Mesodermal cell (in vitro differentiated cells): ENCODE measurements at regions not wholly inside any gene's neighbourhood (a gene's known extent, or its start where the extent isn't known, plus 50 kb on each side); places are given as distances from the start of the nearest gene placed in this dataset.
A peak's percentile ranks its signal among the peaks of the same experiment; 100 is the strongest.

Experiments used
- H3K27ac ChIP-seq: 2 replicates; pipeline ENCODE4 v1.7.0; 2013; ENCODE audit warnings: mild to moderate bottlenecking, low read depth, low read length, moderate library complexity; ENCODE audit not compliant: severe bottlenecking
- H3K36me3 ChIP-seq: 2 replicates; pipeline ENCODE4 v1.7.1; 2013; ENCODE audit warnings: mild to moderate bottlenecking, low read length, moderate library complexity; ENCODE audit not compliant: control insufficient read depth, insufficient read depth
- H3K4me1 ChIP-seq: one replicate; pipeline ENCODE4 v1.7.1; 2013; ENCODE audit warnings: mild to moderate bottlenecking, low read length; ENCODE audit not compliant: insufficient read depth, control insufficient read depth, poor library complexity, severe bottlenecking
- H3K4me3 ChIP-seq: 2 replicates; pipeline ENCODE4 v1.7.0; 2013; ENCODE audit warnings: low read length, control low read depth, mild to moderate bottlenecking; ENCODE audit not compliant: insufficient read depth, poor library complexity, severe bottlenecking; ENCODE audit errors: extremely low read depth
- H3K9me3 ChIP-seq: 2 replicates; pipeline ENCODE4 v1.7.1; 2013; ENCODE audit warnings: mild to moderate bottlenecking, low read length, moderate library complexity; ENCODE audit not compliant: control insufficient read depth
- WGBS, 2 experiments: methylation state at CpG; one replicate each; pipeline ENCODE4 v1.1.5; 2013; ENCODE audit warnings: missing lambda C conversion rate in 2 of 2; ENCODE audit not compliant: insufficient coverage in 2 of 2; 5-methylcytosine and 5-hydroxymethylcytosine counted together

DNA sequence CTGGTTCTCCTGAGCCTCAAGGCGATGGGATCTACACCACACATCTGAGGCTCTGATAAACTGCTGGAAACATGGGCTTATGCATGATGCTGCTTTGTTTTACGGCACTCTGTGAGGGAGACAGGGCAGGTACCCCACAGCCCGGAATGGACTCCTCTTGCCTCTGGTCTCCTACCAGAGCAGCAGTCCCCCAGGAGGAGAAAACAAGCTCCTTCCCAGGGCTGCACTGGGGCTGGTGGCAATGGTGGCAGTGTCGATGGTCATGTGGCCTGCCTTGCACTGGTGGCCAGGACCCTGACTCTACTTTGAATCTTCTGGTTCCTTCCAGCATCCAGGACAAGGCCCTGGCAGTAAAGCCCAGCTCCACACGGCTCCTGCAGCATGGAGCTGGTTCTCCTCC, 79.4 kb downstream of the TOMM20 start:
- 96 to 98% methylated on average over 5 of the region's 5 CpGs for WGBS, 2 experiments
- Histone ChIP-seq H3K4me1 (peaks cover 38% of the 10 kb centered on the region), H3K9me3 (no peaks in the 10 kb centered on the region), H3K4me3 (no peak overlapping the region), H3K36me3 (no peaks in the 10 kb centered on the region), H3K27ac (peak overlapping the region; percentile 29)

DNA sequence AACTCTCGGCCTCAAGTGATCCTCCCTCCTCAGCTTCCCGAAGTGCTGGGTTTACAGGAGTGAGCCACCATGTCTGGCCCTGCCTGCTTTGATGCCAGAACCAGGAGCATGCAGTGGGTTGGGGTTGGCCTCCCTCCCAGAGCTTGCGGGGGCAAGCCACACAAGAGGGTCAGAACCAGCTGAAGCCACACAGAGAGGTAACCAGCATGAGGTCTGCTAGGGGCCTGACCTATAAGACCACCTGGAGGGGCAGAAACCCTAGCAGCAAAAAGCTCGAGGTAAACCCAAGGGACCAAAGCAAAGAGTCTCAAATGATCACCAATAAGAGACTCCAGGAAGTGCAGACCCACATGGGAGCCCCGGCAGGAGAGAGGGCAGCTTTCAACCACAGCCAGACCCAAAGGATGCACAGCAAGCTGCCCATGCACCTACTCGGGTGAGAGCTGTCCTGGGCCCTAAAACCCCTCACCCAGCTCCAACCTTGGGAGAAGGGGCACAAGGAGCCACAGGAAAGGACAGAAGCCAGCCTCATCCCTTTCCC, 81.2 kb downstream of the TOMM20 start:
- Histone ChIP-seq H3K27ac (peak overlapping the region; percentile 83), H3K9me3 (no peaks in the 10 kb centered on the region), H3K4me1 (peaks cover 38% of the 10 kb centered on the region), H3K4me3 (no peak overlapping the region), H3K36me3 (no peaks in the 10 kb centered on the region)
- WGBS, 2 experiments, result 84 to 93% methylated on average over 3 to 5 of the region's 6 CpGs

DNA sequence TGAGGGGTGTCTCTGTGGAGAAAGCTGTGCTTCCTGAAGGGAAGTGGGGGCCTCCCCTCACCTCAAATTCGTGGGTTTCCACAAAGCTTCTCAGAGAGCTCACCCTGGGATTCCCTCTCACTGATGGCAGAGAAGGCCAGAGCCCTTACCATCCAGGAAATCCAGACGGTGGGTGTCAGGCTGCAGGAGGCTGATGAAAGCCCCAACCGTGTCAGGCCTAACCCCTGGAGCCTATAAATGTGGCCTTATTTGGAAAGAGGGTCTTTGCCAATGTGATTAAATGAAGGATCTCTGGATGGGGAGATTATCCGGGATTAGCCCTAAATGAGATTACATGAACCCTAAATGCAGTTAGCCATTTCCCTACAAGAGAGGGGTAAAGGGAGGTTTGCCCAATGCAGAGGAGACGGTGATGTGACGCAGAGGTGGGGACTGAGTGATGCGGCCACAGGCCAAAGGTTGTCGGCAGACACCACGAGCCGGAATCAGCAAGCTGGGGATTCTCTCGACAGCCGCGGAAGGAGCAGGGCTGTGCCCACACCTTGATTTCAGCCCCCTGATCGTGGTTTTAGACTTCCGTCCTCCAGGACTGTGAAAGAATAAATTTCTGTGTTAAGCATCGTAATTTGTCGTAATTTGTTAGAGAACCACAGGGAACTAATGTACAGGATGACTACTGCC, 82.6 kb downstream of the TOMM20 start:
- no peaks in the 10 kb centered on the region for H3K9me3 ChIP-seq
- H3K36me3 ChIP-seq, result no peaks in the 10 kb centered on the region
- no peak overlapping the region for H3K27ac ChIP-seq
- H3K4me1 ChIP-seq, result peaks cover 33% of the 10 kb centered on the region
- 96 to 97% methylated on average over 16 of the region's 17 CpGs for WGBS, 2 experiments
- H3K4me3 ChIP-seq, result no peak overlapping the region

DNA sequence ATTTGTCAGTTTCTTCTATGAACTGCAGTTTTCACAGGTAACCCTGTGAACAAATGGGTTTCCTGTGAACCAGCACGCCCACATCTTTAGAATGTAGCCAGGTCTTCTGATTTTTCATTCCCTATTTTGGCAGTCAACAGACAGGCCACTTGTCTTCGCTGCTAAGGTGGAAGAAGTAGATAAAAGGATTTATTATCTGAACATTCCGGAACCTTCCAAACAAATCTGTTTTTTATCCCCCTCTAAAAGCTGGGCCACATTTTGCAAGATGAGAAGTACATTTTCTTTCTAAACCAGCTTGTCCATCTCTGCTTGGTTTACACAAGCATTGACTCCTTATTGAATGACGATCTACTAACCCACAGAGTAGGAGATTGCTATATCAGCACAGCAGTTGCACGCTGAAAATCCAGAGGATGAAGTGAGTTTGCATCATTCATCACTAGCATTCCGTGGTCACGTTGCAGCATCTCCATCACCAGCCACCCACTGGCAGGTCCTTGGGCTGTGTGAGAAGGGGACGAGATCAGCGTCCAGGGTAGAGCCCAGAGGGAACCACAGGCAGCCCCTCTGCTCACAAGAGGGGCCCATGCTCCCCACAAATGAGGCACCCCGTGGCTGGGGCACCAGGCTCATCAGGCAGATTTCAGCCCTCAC, 83.5 kb downstream of the TOMM20 start:
- 97 to 100% methylated on average over 5 of the region's 10 CpGs for WGBS, 2 experiments
- Histone ChIP-seq H3K9me3 (no peaks in the 10 kb centered on the region), H3K4me1 (peaks cover 26% of the 10 kb centered on the region), H3K4me3 (no peak overlapping the region), H3K36me3 (no peaks in the 10 kb centered on the region), H3K27ac (no peak overlapping the region)

DNA sequence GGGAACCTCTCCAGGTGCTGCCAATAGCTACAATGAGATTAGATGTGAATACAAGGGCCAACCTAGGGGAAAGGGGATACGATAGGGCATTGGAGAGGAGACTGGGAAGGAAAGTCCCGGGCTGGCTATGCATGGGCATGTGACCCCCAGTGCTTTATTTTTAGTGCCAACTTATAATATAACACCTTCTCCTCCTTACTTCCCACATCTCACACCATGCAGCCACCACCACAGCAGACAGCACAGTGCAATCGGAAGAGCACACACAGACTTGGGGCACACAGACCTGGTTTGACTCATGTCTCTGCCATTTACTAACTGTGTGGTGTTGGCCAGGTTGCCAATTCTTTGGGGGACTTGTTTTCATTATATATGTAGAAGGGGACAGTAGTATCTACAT, 85.4 kb downstream of the TOMM20 start:
- Histone ChIP-seq H3K9me3 (no peaks in the 10 kb centered on the region), H3K4me1 (peaks cover 15% of the 10 kb centered on the region), H3K36me3 (no peaks in the 10 kb centered on the region), H3K27ac (no peak overlapping the region), H3K4me3 (no peak overlapping the region)
- WGBS, 2 experiments, result 94 to 100% methylated on average over 1 to 3 of the region's 3 CpGs

DNA sequence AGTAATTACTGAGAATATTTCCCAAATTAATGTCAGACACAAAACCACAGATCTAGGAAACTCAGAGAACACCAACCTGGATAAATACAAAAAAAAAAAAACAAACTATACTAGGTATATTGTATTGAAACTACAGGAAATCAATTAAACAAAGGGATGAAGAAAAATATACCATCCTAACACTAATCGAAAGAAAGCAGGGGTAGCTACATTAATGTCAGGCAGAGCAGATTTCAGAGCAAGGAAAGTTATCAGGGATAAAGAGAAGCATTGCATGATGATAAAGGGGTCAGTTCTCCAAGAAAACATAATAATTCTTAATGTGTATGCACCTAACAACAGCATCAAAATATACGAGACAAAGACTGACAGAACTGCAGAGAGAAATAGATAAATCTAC, 89.9 kb downstream of the TOMM20 start:
- Histone ChIP-seq H3K9me3 (no peaks in the 10 kb centered on the region), H3K4me3 (no peak overlapping the region), H3K4me1 (no peaks in the 10 kb centered on the region), H3K27ac (no peak overlapping the region), H3K36me3 (no peaks in the 10 kb centered on the region)
- no CpG with 5 or more reads among the region's 2 CpGs for WGBS, 2 experiments

DNA sequence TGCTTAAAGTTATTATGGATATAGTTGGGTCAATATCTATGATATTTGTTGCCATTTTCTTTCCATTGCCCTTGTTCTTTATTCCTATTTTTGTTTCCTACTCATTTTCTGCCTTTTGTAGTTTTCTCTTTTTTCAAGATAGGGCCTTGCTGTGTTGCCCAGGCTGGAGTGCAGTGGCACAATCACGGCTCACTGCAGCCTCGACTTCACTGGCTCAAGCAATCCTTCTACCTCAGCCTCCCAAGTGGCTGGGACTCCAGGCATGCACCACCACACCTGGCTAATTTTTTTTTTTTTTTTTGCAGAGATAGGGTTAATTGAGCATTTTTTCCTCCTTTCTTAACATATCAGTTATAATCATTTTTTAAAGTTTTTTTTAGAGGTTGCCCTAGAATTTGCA, 92.7 kb downstream of the TOMM20 start:
- no peaks in the 10 kb centered on the region for H3K36me3 ChIP-seq
- H3K27ac ChIP-seq, result no peak overlapping the region
- WGBS, 2 experiments, result 92 to 100% methylated on average over 1 to 2 of the region's 2 CpGs
- no peaks in the 10 kb centered on the region for H3K4me1 ChIP-seq
- no peaks in the 10 kb centered on the region for H3K9me3 ChIP-seq
- H3K4me3 ChIP-seq, result no peak overlapping the region

DNA sequence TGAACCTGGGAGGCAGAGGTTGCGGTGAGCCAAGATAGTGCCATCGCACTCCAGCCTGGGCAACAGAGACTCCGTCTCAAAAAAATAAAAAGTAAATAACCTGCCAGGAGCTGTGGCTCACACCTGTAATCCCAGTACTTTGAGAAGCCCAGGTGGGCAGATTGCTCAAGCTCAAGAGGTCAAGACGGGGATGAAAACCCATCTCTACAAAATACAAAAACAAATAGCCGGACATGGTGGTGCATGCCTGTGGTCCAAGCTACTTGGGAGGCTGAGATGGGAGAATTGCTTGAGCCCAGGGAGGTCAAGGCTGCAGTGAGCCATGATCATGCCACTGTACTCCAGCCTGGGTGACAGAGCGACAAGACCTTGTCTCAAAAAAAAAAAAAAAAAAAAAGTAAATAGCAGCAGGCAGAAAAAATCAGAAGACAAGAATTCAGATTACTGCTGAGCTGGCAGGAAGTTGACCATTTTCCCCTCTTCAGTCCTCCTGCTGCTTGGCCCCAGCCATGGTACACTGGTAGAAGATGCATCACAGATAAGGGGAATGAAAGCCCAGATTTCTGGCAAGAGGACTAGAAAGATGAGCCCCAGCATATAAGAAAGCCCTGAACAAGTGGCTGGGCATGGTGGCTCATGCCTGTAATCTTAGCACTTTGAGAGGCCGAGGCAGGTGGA, 97.6 kb downstream of the TOMM20 start:
- Histone ChIP-seq H3K27ac (no peak overlapping the region), H3K4me1 (no peaks in the 10 kb centered on the region), H3K9me3 (peaks cover 9% of the 10 kb centered on the region), H3K4me3 (no peak overlapping the region), H3K36me3 (no peaks in the 10 kb centered on the region)
- WGBS, 2 experiments, result 82 to 93% methylated on average over 3 to 4 of the region's 7 CpGs

DNA sequence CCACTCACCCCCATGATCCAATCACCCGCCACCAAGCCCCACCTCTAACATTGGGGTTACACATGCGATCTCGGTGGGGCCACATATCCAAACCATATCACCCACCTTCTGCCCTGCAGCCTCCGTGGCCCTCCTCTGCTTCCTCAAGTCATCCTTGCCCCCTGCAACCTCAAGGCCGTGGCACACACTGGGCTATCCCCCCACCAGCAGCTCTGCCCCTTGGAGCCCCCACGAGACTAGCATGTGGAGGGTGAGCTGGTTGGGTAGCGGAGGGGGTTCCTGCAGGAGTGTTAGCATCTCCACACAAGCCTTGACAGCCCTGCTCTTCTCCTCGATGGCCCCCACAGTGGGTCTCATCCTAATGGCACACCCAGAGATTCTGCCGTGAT, 100.8 kb downstream of the TOMM20 start:
- Histone ChIP-seq H3K27ac (no peak overlapping the region), H3K36me3 (no peaks in the 10 kb centered on the region), H3K9me3 (peaks cover 12% of the 10 kb centered on the region), H3K4me1 (peaks cover 17% of the 10 kb centered on the region), H3K4me3 (no peak overlapping the region)
- WGBS, 2 experiments, result 98% methylated on average over 7 to 8 of the region's 9 CpGs

DNA sequence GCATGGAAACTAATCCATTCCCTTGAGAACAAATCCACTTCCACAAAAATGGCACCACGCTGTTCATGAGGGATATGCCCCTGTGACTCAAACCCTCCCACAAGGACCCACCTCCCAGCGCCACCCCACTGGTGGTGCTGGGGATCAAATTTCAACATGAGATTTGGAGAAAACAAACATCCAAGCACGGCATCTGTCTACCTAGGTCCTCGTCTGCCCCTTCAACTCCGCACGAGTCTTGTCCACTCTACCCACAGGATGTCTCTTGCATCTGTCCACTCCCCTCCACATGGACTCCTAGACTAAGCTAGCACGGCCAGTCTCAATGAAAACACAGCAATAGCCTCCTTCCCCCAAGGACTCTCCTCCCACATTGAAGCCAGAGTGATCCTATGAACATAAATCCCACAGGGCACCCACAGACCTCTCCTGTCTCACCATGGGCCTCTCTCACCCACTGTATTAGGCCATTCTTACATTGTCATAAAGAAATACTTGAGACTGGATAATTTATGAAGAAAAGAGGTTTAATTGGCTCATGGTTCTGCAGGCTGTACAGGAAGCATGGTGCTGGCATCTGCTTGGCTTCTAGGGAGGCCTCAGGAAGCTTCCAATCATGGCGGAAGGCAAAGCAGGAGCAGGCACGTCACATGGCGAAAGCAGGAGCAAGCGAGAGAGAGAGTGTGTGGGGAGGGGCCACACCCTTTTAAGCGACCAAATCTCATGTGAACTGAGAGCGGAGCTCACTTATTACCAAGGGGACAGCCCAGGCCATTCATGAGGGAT, 101.4 kb downstream of the TOMM20 start:
- no peaks in the 10 kb centered on the region for H3K36me3 ChIP-seq
- no peak overlapping the region for H3K4me3 ChIP-seq
- peaks cover 12% of the 10 kb centered on the region for H3K9me3 ChIP-seq
- peaks cover 23% of the 10 kb centered on the region for H3K4me1 ChIP-seq
- no peak overlapping the region for H3K27ac ChIP-seq
- 98 to 99% methylated on average over 11 of the region's 13 CpGs for WGBS, 2 experiments
